ENCODE measurements at regions not wholly inside any gene's neighbourhood (a gene's known extent, or its start where the extent isn't known, plus 50 kb on each side); places are given as distances from the start of the nearest gene placed in this dataset.
A peak's percentile ranks its signal among the peaks of the same experiment; 100 is the strongest.

- Histone ChIP-seq H3K4me1 (no peaks in the 10 kb centered on the region), H3K27ac (no peak overlapping the region), H3K9me3 (no peaks in the 10 kb centered on the region), H3K27me3 (no peaks in the 10 kb centered on the region), H3K36me3 (no peaks in the 10 kb centered on the region), H3K4me3 (no peak overlapping the region)
- DNase-seq (no peak), ATAC-seq (ENCODE audit: low FRiP score in 2 of 2) (no peak)
- TF ChIP-seq CTCF (IDR thresholded peaks at IDR 0.05) (no peak), POLR2A (IDR thresholded peaks at IDR 0.05) (no peak), POLR2AphosphoS5 (IDR thresholded peaks at IDR 0.05) (no peak), EP300 (IDR thresholded peaks at IDR 0.05) (no peak)
Measured at GRCh38 chr3:106628407-106628806, 748.8 kb upstream of the CCDC54 start.

- Histone ChIP-seq H3K9me3 (no peaks in the 10 kb centered on the region), H3K4me1 (no peaks in the 10 kb centered on the region), H3K4me3 (no peak overlapping the region), H3K27me3 (no peaks in the 10 kb centered on the region), H3K27ac (no peak overlapping the region), H3K36me3 (no peaks in the 10 kb centered on the region)
- ATAC-seq (ENCODE audit: low FRiP score in 2 of 2) (no peak), DNase-seq (no peak)
- 30 to 32% methylated on average over 2 of the region's 2 CpGs for WGBS, 2 donors
- no peak for TF ChIP-seq EP300 (IDR thresholded peaks at IDR 0.05)
- no peak for TF ChIP-seq CTCF (IDR thresholded peaks at IDR 0.05)
- no peak for TF ChIP-seq POLR2AphosphoS5 (IDR thresholded peaks at IDR 0.05)
- TF ChIP-seq POLR2A (IDR thresholded peaks at IDR 0.05) = no peak
Measured at GRCh38 chr3:106629215-106629832, 747.9 kb upstream of the CCDC54 start.

GRCh38 chr3:106631373-106632108 is 745.7 kb upstream of the CCDC54 start:
- Histone ChIP-seq H3K9me3 (no peaks in the 10 kb centered on the region), H3K27ac (no peak overlapping the region), H3K4me3 (no peak overlapping the region), H3K27me3 (no peaks in the 10 kb centered on the region), H3K36me3 (no peaks in the 10 kb centered on the region), H3K4me1 (no peaks in the 10 kb centered on the region)
- 70 to 77% methylated on average over 11 of the region's 11 CpGs for WGBS, 2 donors
- no peak for TF ChIP-seq POLR2A (IDR thresholded peaks at IDR 0.05)
- no peak for TF ChIP-seq CTCF (IDR thresholded peaks at IDR 0.05)
- no peak for TF ChIP-seq POLR2AphosphoS5 (IDR thresholded peaks at IDR 0.05)
- no peak for TF ChIP-seq EP300 (IDR thresholded peaks at IDR 0.05)
- ATAC-seq (ENCODE audit: low FRiP score in 2 of 2) (no peak), DNase-seq (peak in 1 of 2 donors; percentile 64)

GRCh38 chr3:106635271-106635670 is 742.0 kb upstream of the CCDC54 start:
- ATAC-seq (ENCODE audit: low FRiP score in 2 of 2) = no peak
- 61 to 73% methylated on average over 3 of the region's 3 CpGs for whole genome bisulfite sequencing, 2 donors
- H3K27me3 ChIP-seq = no peaks in the 10 kb centered on the region
- no peaks in the 10 kb centered on the region for H3K36me3 ChIP-seq
- no peaks in the 10 kb centered on the region for H3K4me1 ChIP-seq
- H3K27ac ChIP-seq = no peak overlapping the region
- H3K4me3 ChIP-seq = no peak overlapping the region
- H3K9me3 ChIP-seq = no peaks in the 10 kb centered on the region
- TF ChIP-seq POLR2A (IDR thresholded peaks at IDR 0.05) (no peak), CTCF (IDR thresholded peaks at IDR 0.05) (no peak), POLR2AphosphoS5 (IDR thresholded peaks at IDR 0.05) (no peak), EP300 (IDR thresholded peaks at IDR 0.05) (no peak)
- no peak for DNase-seq

- no peak overlapping the region for H3K27ac ChIP-seq
- H3K27me3 ChIP-seq = no peaks in the 10 kb centered on the region
- H3K4me1 ChIP-seq = no peaks in the 10 kb centered on the region
- DNase-seq (no peak), ATAC-seq (ENCODE audit: low FRiP score in 2 of 2) (no peak)
- no peak for TF ChIP-seq POLR2A (IDR thresholded peaks at IDR 0.05)
- TF ChIP-seq EP300 (IDR thresholded peaks at IDR 0.05) = no peak
- TF ChIP-seq CTCF (IDR thresholded peaks at IDR 0.05) = no peak
- no peak for TF ChIP-seq POLR2AphosphoS5 (IDR thresholded peaks at IDR 0.05)
- no peaks in the 10 kb centered on the region for H3K9me3 ChIP-seq
- H3K36me3 ChIP-seq = no peaks in the 10 kb centered on the region
- H3K4me3 ChIP-seq = no peak overlapping the region
- WGBS, 2 donors = 76 to 78% methylated on average over 3 of the region's 3 CpGs
Measured at GRCh38 chr3:106635826-106636225, 741.4 kb upstream of the CCDC54 start.

Data from upper lobe of left lung (tissue), 6 donors.